IMR-90 (cell line): ENCODE measurements at regions not wholly inside any gene's neighbourhood (a gene's known extent, or its start where the extent isn't known, plus 50 kb on each side); places are given as distances from the start of the nearest gene placed in this dataset.

Experiments
- ATAC-seq: fragments of 200-7000 bp; cut with Tn5 transposase; 2 replicates; pipeline ENCODE4 v1.9.1; 2020; ENCODE audit warnings: low read depth, mild to moderate bottlenecking, moderate library complexity
- BruUV-seq: library from RNA; stranded (reverse); fragments of 400-500 nt; replicated peaks from 2 replicates; lab custom pipeline; 2021; lab: Mats Ljungman, UMichigan
- CTCF ChIA-PET: fragments of 300-600 bp; formaldehyde crosslinking; extraction: SDS; loops from one replicate; lab custom pipeline; 2021; ENCODE audit warnings: antibody characterized with exemption; lab: Yijun Ruan, JAX
- POLR2A ChIA-PET: fragments of 300-600 bp; sonication (Branson Sonifier 250); formaldehyde crosslinking; loops from one replicate; lab custom pipeline; 2022; ENCODE audit warnings: antibody characterized with exemption; ENCODE audit not compliant: unreplicated experiment; lab: Charles Lee
- DNase-seq: peaks from one replicate; pipeline ENCODE4 v3.0.0; 2013
- H2AFZ ChIP-seq: replicated peaks from 2 replicates; pipeline ENCODE3; 2013; ENCODE audit warnings: low read length, mild to moderate bottlenecking; ENCODE audit not compliant: poor library complexity
- H2AK5ac ChIP-seq: 2 replicates; pipeline ENCODE4 v1.6.1; 2013; ENCODE audit warnings: low read depth, low read length, inconsistent platforms
- H2AK9ac ChIP-seq: replicated peaks from 2 replicates; pipeline ENCODE3; 2013; ENCODE audit warnings: mild to moderate bottlenecking, low read depth, low read length, moderate library complexity; ENCODE audit not compliant: poor library complexity
- H2BK120ac ChIP-seq: 2 replicates; pipeline ENCODE4 v1.6.1; 2013; ENCODE audit warnings: low read depth, low read length, inconsistent platforms
- H2BK15ac ChIP-seq: 3 replicates; pipeline ENCODE4 v1.6.1; 2013; ENCODE audit warnings: low read depth, low read length, inconsistent platforms
- H2BK20ac ChIP-seq: 2 replicates; pipeline ENCODE4 v1.6.1; 2013; ENCODE audit warnings: low read depth, mild to moderate bottlenecking, inconsistent platforms, low read length, moderate library complexity
- H2BK5ac ChIP-seq: 2 replicates; pipeline ENCODE4 v1.6.1; 2013; ENCODE audit warnings: mild to moderate bottlenecking, low read depth, low read length, inconsistent platforms; ENCODE audit not compliant: poor library complexity, severe bottlenecking
- H3K14ac ChIP-seq: replicated peaks from 2 replicates; pipeline ENCODE4 v1.6.1; 2013; ENCODE audit warnings: low read depth, low read length, inconsistent platforms
- H3K18ac ChIP-seq: 2 replicates; pipeline ENCODE4 v1.6.1; 2013; ENCODE audit warnings: low read depth, low read length, control low read depth
- H3K23ac ChIP-seq: 2 replicates; pipeline ENCODE4 v1.6.1; 2013; ENCODE audit warnings: low read depth, low read length, inconsistent platforms
- H3K27ac ChIP-seq: 2 replicates; pipeline ENCODE4 v1.5.1; 2013; ENCODE audit warnings: mild to moderate bottlenecking, control low read depth, low read length; ENCODE audit not compliant: insufficient read depth
- H3K27me3 ChIP-seq: 2 replicates; pipeline ENCODE4 v1.6.1; 2013; ENCODE audit warnings: low read length; ENCODE audit not compliant: control insufficient read depth, insufficient read depth
- H3K36me3 ChIP-seq: 2 replicates; pipeline ENCODE4 v1.6.1; 2013; ENCODE audit warnings: low read length, mixed read lengths; ENCODE audit not compliant: control insufficient read depth, insufficient read depth
- H3K4ac ChIP-seq: 2 replicates; pipeline ENCODE4 v1.6.1; 2013; ENCODE audit warnings: low read depth, low read length, inconsistent platforms
- H3K4me1 ChIP-seq: 2 replicates; pipeline ENCODE4 v1.6.1; 2013; ENCODE audit warnings: low read length, mixed read lengths; ENCODE audit not compliant: control insufficient read depth, insufficient read depth
- H3K4me2 ChIP-seq: 2 replicates; pipeline ENCODE4 v1.6.1; 2013; ENCODE audit warnings: low read depth, mild to moderate bottlenecking, control low read depth, low read length, moderate library complexity
- H3K4me3 ChIP-seq: 2 replicates; pipeline ENCODE4 v1.5.1; 2013; ENCODE audit warnings: low read depth, mild to moderate bottlenecking, control low read depth, low read length, moderate library complexity; ENCODE audit not compliant: insufficient read depth
- H3K56ac ChIP-seq: 2 replicates; pipeline ENCODE4 v1.6.1; 2013; ENCODE audit warnings: low read length, inconsistent platforms; ENCODE audit not compliant: insufficient read depth; ENCODE audit errors: extremely low read depth
- H3K79me1 ChIP-seq, 2 experiments: 2 replicates each; pipeline ENCODE4 v1.6.1; 2013; ENCODE audit warnings: low read length in 2 of 2, inconsistent platforms in 1 of 2, low read depth in 1 of 2
- H3K9ac ChIP-seq: 2 replicates; pipeline ENCODE4 v1.6.1; 2013; ENCODE audit warnings: low read depth, low read length, control low read depth
- H3K9me1 ChIP-seq: 2 replicates; pipeline ENCODE4 v1.6.1; 2013; ENCODE audit warnings: low read length, inconsistent platforms; ENCODE audit not compliant: insufficient read depth
- H3K9me3 ChIP-seq: 2 replicates; pipeline ENCODE4 v1.6.1; 2013; ENCODE audit warnings: low read length; ENCODE audit not compliant: control insufficient read depth, insufficient read depth
- H4K20me1 ChIP-seq: 2 replicates; pipeline ENCODE4 v1.6.1; 2013; ENCODE audit warnings: low read length, inconsistent platforms; ENCODE audit not compliant: insufficient read depth
- H4K5ac ChIP-seq: 2 replicates; pipeline ENCODE4 v1.6.1; 2013; ENCODE audit warnings: mild to moderate bottlenecking, low read depth, low read length, control low read depth
- H4K8ac ChIP-seq, 2 experiments: 2 replicates each; pipeline ENCODE4 v1.6.1; 2013; ENCODE audit warnings: low read depth in 2 of 2, low read length in 2 of 2, control low read depth in 1 of 2, inconsistent platforms in 1 of 2
- H4K91ac ChIP-seq: 2 replicates; pipeline ENCODE4 v1.6.1; 2013; ENCODE audit warnings: low read depth, low read length, inconsistent platforms; ENCODE audit not compliant: insufficient read depth
- BHLHE40 ChIP-seq: fragments of 150-350 bp; IDR thresholded peaks from 2 replicates; pipeline ENCODE4 v1.6.1; 2016; ENCODE audit warnings: mild to moderate bottlenecking, low read depth, low read length
- CEBPB ChIP-seq: IDR thresholded peaks from 2 replicates; pipeline ENCODE4 v1.6.1; 2012; ENCODE audit warnings: low read depth, low read length, improper control_type of control experiment
- CHD1 ChIP-seq: IDR thresholded peaks from 2 replicates; pipeline ENCODE4 v1.6.1; 2012; ENCODE audit warnings: low read depth, low read length, improper control_type of control experiment
- CTCF ChIP-seq: conservative IDR thresholded peaks from 2 replicates; pipeline ENCODE4 v1.5.1; 2012; ENCODE audit warnings: mild to moderate bottlenecking, low read depth, low read length, improper control_type of control experiment
- ELK1 ChIP-seq: fragments of 150-350 bp; IDR thresholded peaks from 2 replicates; pipeline ENCODE4 v1.6.1; 2016; ENCODE audit warnings: low read depth, mild to moderate bottlenecking, low read length, moderate library complexity, borderline replicate concordance
- FOS ChIP-seq: fragments of 150-350 bp; IDR thresholded peaks from 2 replicates; pipeline ENCODE4 v1.6.1; 2016; ENCODE audit warnings: low read depth, low read length
- MAFK ChIP-seq: IDR thresholded peaks from 2 replicates; pipeline ENCODE4 v1.6.1; 2012; ENCODE audit warnings: low read depth, low read length, improper control_type of control experiment
- MAZ ChIP-seq: IDR thresholded peaks from 2 replicates; pipeline ENCODE4 v1.6.1; 2012; ENCODE audit warnings: low read depth, mild to moderate bottlenecking, low read length, improper control_type of control experiment, moderate library complexity, borderline replicate concordance
- MXI1 ChIP-seq: IDR thresholded peaks from 2 replicates; pipeline ENCODE4 v1.6.1; 2012; ENCODE audit warnings: low read depth, mild to moderate bottlenecking, low read length, moderate library complexity, borderline replicate concordance
- NFE2L2 ChIP-seq: fragments of 150-350 bp; IDR thresholded peaks from 2 replicates; pipeline ENCODE4 v1.6.1; 2016; ENCODE audit warnings: low read depth, mild to moderate bottlenecking, low read length
- POLR2A ChIP-seq: IDR thresholded peaks from 2 replicates; pipeline ENCODE4 v1.6.1; 2012; ENCODE audit warnings: mild to moderate bottlenecking, low read depth, low read length
- RAD21 ChIP-seq: IDR thresholded peaks from 2 replicates; pipeline ENCODE4 v1.6.1; 2012; ENCODE audit warnings: low read length, improper control_type of control experiment
- RCOR1 ChIP-seq: IDR thresholded peaks from 2 replicates; pipeline ENCODE4 v1.6.1; 2012; ENCODE audit warnings: mild to moderate bottlenecking, low read length, improper control_type of control experiment; ENCODE audit not compliant: insufficient replicate concordance
- RFX5 ChIP-seq: IDR thresholded peaks from 2 replicates; pipeline ENCODE4 v1.8.0; 2012; ENCODE audit warnings: low read depth, mild to moderate bottlenecking, low read length, moderate library complexity
- SMC3 ChIP-seq: fragments of 150-350 bp; IDR thresholded peaks from 2 replicates; pipeline ENCODE4 v1.6.1; 2016; ENCODE audit warnings: low read depth, mild to moderate bottlenecking, antibody characterized with exemption, low read length, moderate library complexity
- USF2 ChIP-seq: fragments of 150-350 bp; IDR thresholded peaks from 2 replicates; pipeline ENCODE4 v1.6.1; 2017; ENCODE audit warnings: mild to moderate bottlenecking, antibody characterized with exemption, low read length, low read depth
- WGBS, 2 experiments: methylation state at CpG; one replicate each; pipeline versions ENCODE4 v1.1.5 to v1.1.7; 2013; ENCODE audit warnings: missing lambda C conversion rate in 2 of 2; ENCODE audit not compliant: insufficient read length in 1 of 2; ENCODE audit errors: extremely low coverage in 2 of 2; 5-methylcytosine and 5-hydroxymethylcytosine counted together
- dilution Hi-C: fragments of 300-500 bp; cut with HindIII; formaldehyde crosslinking; loops from one replicate; pipeline ENCODE4 v1.14.3; 2018; ENCODE audit warnings: low sequenced_read_pairs; ENCODE audit not compliant: unreplicated experiment
- in situ Hi-C: fragments of 300-500 bp; cut with MboI; formaldehyde crosslinking; loops from 3 replicates; pipeline ENCODE4 v1.14.3; 2019; ENCODE audit warnings: low sequenced_read_pairs, inconsistent platforms, mixed read lengths
- intact Hi-C: fragments of 100-400 bp; cut with micrococcal nuclease; formaldehyde crosslinking; loops from 2 replicates; pipeline ENCODE4 v1.10.0; 2022

- H3K27ac ChIP-seq: no peak overlapping the region
- H3K18ac ChIP-seq: no peak overlapping the region
- H3K27me3 ChIP-seq: no peaks in the 10 kb centered on the region
- ChIA-PET CTCF (interaction anchor here (0.7 kb wide), 1 partner anchor 158 kb away, joined by 4 read pairs; no protein-coding TSS in a partner anchor), POLR2A (interaction anchor here (0.6 kb wide), 1 partner anchor 9 kb away, joined by 4 read pairs; no protein-coding TSS in a partner anchor)
- no peak overlapping the region for H3K4me3 ChIP-seq
- no peak overlapping the region for H2AK9ac ChIP-seq
- no peaks in the 10 kb centered on the region for H3K36me3 ChIP-seq
- no peak overlapping the region for H3K9ac ChIP-seq
- H3K79me1 ChIP-seq: no peaks in the 10 kb centered on the region
- no CpG with 5 or more reads among the region's 4 CpGs for WGBS, 2 experiments
- no peak overlapping the region for H3K4me2 ChIP-seq
- H4K8ac ChIP-seq: no peak overlapping the region
- no peak overlapping the region for H3K56ac ChIP-seq
- no peak overlapping the region for H2BK120ac ChIP-seq
- no peak overlapping the region for H3K23ac ChIP-seq
- no peak overlapping the region for H3K4ac ChIP-seq
- in situ Hi-C loops (no loop called here), dilution Hi-C loops (no loop called here), intact Hi-C loops (no loop called here)
- no peak overlapping the region for H2BK20ac ChIP-seq
- H2BK5ac ChIP-seq: no peak overlapping the region
- no peak overlapping the region for H2AFZ ChIP-seq
- H4K5ac ChIP-seq: no peak overlapping the region
- no peak overlapping the region for H2BK15ac ChIP-seq
- H3K14ac ChIP-seq: no peak overlapping the region
- H3K9me3 ChIP-seq: no peaks in the 10 kb centered on the region
- ATAC-seq: no peak
- no peak overlapping the region for H4K91ac ChIP-seq
- BruUV-seq: no TSS peak
- H2AK5ac ChIP-seq: no peak overlapping the region
- H3K4me1 ChIP-seq: no peaks in the 10 kb centered on the region
- H4K20me1 ChIP-seq: no peaks in the 10 kb centered on the region
- TF ChIP-seq ELK1 (no peak), NFE2L2 (no peak), BHLHE40 (no peak), RFX5 (no peak), MAFK (no peak), MXI1 (no peak), CHD1 (no peak), USF2 (no peak), SMC3 (no peak), RAD21 (no peak), MAZ (no peak), CEBPB (no peak), FOS (no peak), CTCF (no peak), RCOR1 (no peak), POLR2A (no peak)
- H3K9me1 ChIP-seq: no peaks in the 10 kb centered on the region
- DNase-seq: no peak
Measured at GRCh38 chr14:37731094-37731493, 135.7 kb downstream of the TTC6 start.
